Prostate gland (tissue), 2 donors: ENCODE measurements at regions not wholly inside any gene's neighbourhood (a gene's known extent, or its start where the extent isn't known, plus 50 kb on each side); places are given as distances from the start of the nearest gene placed in this dataset.

ENCODE experiments used
- DNase-seq: peaks from one replicate; pipeline ENCODE4 v3.0.0-alpha.2; 2019; ENCODE audit warnings: low spot score
- H3K27ac ChIP-seq, 2 donors: fragments of 200-600 bp; sonication (generic); 2 replicates each; pipeline ENCODE4 v1.5.1; 2017 to 2019
- H3K27me3 ChIP-seq: fragments of 200-600 bp; sonication (generic); replicated peaks from 2 replicates; pipeline ENCODE4 v1.5.1; 2019; ENCODE audit not compliant: insufficient read depth
- H3K36me3 ChIP-seq, 2 donors: fragments of 200-600 bp; sonication (generic); 1 replicate in 1 of 2; 2 replicates in 1 of 2; pipeline versions ENCODE4 v1.5.1 to v1.8.1; 2017 to 2019
- H3K4me1 ChIP-seq: fragments of 200-600 bp; sonication (generic); replicated peaks from 2 replicates; pipeline ENCODE4 v1.5.1; 2019
- H3K4me3 ChIP-seq, 2 donors: fragments of 200-600 bp; sonication (generic); 2 replicates each; pipeline ENCODE4 v1.5.1; 2017 to 2019
- H3K9me3 ChIP-seq: fragments of 200-600 bp; sonication (generic); 2 replicates; pipeline ENCODE4 v1.5.1; 2017
- CTCF ChIP-seq, 4 experiments: fragments of 200-600 bp in 2 of 4; fragments of 450-650 bp in 2 of 4; sonication (generic) in 2 of 4; IDR thresholded peaks; 1 replicate in 3 of 4; 2 replicates in 1 of 4; pipeline ENCODE4 v1.5.1; 2016 to 2019; ENCODE audit warnings: antibody characterized with exemption in 4 of 4, mild to moderate bottlenecking in 2 of 4, moderate library complexity in 2 of 4
- POLR2A ChIP-seq: fragments of 450-650 bp; IDR thresholded peaks from one replicate; pipeline ENCODE4 v1.6.1; 2016; ENCODE audit warnings: antibody characterized with exemption, mild to moderate bottlenecking
- POLR2AphosphoS5 ChIP-seq: sonication (generic); formaldehyde crosslinking; IDR thresholded peaks from one replicate; pipeline ENCODE4 v1.6.1; 2017; ENCODE audit warnings: antibody characterized with exemption
- WGBS: methylation state at CpG from one replicate; pipeline ENCODE4 v1.1.5; 2018; 5-methylcytosine and 5-hydroxymethylcytosine counted together
- intact Hi-C: fragments of 100-400 bp; cut with DNase I; formaldehyde crosslinking; loops from one replicate; pipeline ENCODE4 v1.14.2; 2022

GRCh38 chr2:236811062-236811656, 241.5 kb downstream of the ACKR3 start:
- no peaks in the 10 kb centered on the region for H3K4me1 ChIP-seq
- no peak for TF ChIP-seq POLR2A
- no peak for TF ChIP-seq POLR2AphosphoS5
- no peak for TF ChIP-seq CTCF (IDR thresholded peaks at IDR 0.05)
- H3K27ac ChIP-seq: no peak overlapping the region
- WGBS: 82% methylated on average over 4 of the region's 4 CpGs
- H3K4me3 ChIP-seq: no peak overlapping the region
- H3K36me3 ChIP-seq: no peaks in the 10 kb centered on the region
- no peaks in the 10 kb centered on the region for H3K9me3 ChIP-seq
- DNase-seq: no peak
- intact Hi-C loops: no loop called here
- H3K27me3 ChIP-seq: peaks cover 2% of the 10 kb centered on the region

GRCh38 chr2:236813766-236814165, 244.1 kb downstream of the ACKR3 start:
- DNase-seq: no peak
- 31% methylated on average over 4 of the region's 4 CpGs for WGBS
- no peaks in the 10 kb centered on the region for H3K9me3 ChIP-seq
- H3K4me1 ChIP-seq: no peaks in the 10 kb centered on the region
- no peak overlapping the region for H3K27ac ChIP-seq
- TF ChIP-seq CTCF (IDR thresholded peaks at IDR 0.05) (no peak), POLR2AphosphoS5 (no peak), POLR2A (no peak)
- no peak overlapping the region for H3K4me3 ChIP-seq
- no peaks in the 10 kb centered on the region for H3K36me3 ChIP-seq
- intact Hi-C loops: no loop called here
- peaks cover 6% of the 10 kb centered on the region for H3K27me3 ChIP-seq

- no peak overlapping the region for H3K27ac ChIP-seq
- intact Hi-C loops: no loop called here
- no peaks in the 10 kb centered on the region for H3K4me1 ChIP-seq
- no peak overlapping the region for H3K4me3 ChIP-seq
- WGBS: 33% methylated on average over 4 of the region's 4 CpGs
- H3K27me3 ChIP-seq: peaks cover 6% of the 10 kb centered on the region
- DNase-seq: peak; percentile 12
- H3K9me3 ChIP-seq: no peaks in the 10 kb centered on the region
- no peaks in the 10 kb centered on the region for H3K36me3 ChIP-seq
- TF ChIP-seq CTCF (IDR thresholded peaks at IDR 0.05) (no peak), POLR2A (no peak), POLR2AphosphoS5 (peak; percentile 61)
These were observed 245.0 kb downstream of the ACKR3 start for GRCh38 chr2:236814593-236814992.

- TF ChIP-seq POLR2AphosphoS5 (no peak), POLR2A (no peak), CTCF (IDR thresholded peaks at IDR 0.05) (no peak)
- peaks cover 6% of the 10 kb centered on the region for H3K27me3 ChIP-seq
- H3K36me3 ChIP-seq: no peaks in the 10 kb centered on the region
- WGBS: 98% methylated on average over 8 of the region's 8 CpGs
- H3K4me3 ChIP-seq: no peak overlapping the region
- DNase-seq: no peak
- no peak overlapping the region for H3K27ac ChIP-seq
- H3K4me1 ChIP-seq: no peaks in the 10 kb centered on the region
- no peaks in the 10 kb centered on the region for H3K9me3 ChIP-seq
- intact Hi-C loops: no loop called here
These were observed 246.1 kb downstream of the ACKR3 start for GRCh38 chr2:236815746-236816145.
